GM18870 (cell line): ENCODE measurements at regions not wholly inside any gene's neighbourhood (a gene's known extent, or its start where the extent isn't known, plus 50 kb on each side); places are given as distances from the start of the nearest gene placed in this dataset.
"Not testable (repeated sequence)": the region's sequence is repeated elsewhere in the genome, so short reads cannot be mapped to it uniquely, and the experiment has no call there.

ENCODE experiments used
- ATAC-seq: cut with Tn5 transposase; IDR thresholded peaks from one replicate; pipeline ENCODE4 v1.9.1; 2021; ENCODE audit warnings: moderate library complexity; ENCODE audit not compliant: unreplicated experiment

DNA sequence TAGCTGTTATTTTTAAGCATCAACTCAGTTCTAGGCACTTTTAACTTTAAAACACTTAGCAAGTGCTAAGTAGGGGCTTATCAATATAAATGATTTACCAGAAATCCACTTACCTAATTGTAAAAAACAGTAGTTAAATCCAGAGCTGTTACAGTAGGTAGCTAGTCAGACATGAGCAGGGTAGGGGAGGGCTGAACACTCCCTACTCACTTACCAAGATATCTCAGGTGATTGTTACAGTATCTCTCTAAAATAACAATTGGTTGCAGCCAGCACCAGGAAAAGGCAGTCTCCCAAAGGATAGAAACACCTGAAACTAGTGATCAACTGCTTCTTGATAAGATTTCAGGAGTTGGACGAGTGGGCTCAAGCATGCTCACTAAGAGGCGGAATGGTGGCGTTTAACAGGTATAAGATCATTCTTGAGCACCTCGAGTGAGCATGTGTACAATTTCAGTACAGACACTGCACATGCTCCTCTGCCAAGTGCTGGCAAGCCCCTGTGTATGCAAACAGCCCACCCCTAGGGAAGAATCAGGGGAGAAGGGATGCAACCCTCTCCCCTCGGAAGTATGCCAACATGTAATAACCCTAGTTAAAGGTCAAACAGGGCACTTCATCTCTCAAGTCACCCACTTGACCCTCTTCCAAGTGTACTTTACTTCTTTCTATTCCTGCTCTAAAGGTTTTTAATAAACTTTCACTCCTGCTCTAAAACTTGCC is 1113.6 kb upstream of the SEL1L start:
- no peak for ATAC-seq

DNA sequence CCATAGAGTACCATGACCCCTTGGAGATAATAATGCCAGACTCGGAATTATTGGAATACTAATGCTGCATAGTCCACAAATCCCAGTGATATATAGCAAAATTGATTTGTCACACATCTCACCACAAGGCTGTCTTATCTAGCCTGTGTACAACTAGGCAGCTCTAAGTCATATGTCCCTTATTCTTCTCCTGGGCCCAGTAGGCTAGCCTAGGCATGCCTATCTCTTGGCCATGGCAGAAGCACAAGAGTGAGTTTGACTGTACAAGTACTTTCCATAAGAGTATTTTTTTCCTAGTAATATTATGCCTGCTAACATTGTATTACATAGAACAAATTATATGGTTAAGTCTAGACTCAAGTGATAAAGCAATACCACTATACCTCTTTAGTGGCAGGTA is 1122.1 kb upstream of the SEL1L start:
- no peak for ATAC-seq

DNA sequence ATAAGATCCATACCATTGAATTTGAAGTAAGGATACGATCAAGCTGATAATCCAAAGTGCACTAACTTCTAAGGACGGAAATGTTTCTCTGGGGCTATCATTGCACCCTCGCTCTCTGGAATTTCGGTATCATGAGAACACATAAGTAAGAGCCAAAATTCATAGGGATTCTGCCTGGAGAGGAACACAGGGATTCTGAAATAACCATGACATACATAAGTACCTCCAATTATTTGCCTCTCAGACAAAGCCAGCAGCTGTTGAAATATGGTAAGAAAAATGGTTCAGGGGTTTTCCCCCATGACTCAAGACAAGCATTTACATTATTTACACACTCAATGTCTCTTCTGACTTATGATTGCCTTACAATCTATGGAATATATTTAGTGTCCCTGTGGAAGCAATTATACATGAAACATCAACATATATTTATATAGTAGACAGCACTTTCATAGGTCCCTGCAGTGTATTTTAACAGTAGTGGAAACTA is 1123.6 kb upstream of the SEL1L start:
- no peak for ATAC-seq

DNA sequence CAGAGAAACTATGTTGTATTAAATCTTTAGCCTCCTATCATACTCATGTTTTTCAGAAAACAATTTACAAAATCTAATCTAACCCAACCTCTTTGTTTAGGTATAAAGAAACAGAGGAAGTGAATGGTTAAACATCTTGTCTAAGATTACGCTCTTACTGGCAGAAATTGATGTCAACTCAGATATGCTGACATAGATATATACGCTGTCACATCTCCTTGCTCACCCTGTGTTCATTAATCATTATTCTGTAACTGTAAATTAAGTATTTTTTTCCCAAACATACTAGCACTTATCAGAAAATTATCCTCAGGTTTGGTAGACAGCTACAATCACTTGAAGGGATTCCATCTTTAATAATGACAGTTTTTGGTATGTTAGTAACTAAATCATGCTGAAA is 1127.6 kb upstream of the SEL1L start:
- ATAC-seq: no peak

DNA sequence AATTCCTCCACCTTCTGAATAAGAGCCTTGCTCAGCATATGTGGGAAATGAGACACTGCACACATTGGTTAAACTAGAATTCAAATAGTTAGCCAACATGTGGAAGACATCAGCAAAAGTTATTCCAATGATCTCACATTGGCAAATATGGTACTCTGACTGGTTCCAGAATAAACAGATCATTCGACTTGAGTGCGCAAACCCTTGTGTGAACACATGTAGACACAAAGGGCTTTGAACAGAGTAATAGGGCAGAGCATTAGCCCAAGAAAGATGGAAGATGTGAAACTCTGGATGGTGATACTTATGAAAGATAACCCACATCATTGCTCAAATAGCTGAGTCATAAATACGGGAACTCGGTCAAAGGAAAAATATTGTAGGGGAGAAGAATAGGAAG is 1133.4 kb upstream of the SEL1L start:
- ATAC-seq: no peak

DNA sequence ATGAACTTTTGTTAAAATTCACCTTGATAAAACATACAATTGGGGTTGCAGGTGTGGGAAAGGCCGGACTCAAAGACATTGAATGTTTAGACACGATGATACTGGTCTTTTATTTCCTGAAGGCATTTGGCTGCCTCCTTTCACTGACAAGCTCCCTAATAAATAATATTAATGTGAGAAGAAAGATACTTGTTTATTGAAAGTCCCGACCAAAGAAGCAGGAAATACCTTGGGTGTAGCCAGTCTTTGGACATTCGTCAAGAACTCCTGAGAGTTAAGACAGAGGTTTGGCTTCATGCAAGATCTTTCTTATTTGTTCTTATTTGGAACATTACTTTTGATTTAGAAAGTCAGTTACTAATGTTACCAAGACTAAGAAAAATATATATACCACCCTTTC is 1133.8 kb upstream of the SEL1L start:
- no peak for ATAC-seq

DNA sequence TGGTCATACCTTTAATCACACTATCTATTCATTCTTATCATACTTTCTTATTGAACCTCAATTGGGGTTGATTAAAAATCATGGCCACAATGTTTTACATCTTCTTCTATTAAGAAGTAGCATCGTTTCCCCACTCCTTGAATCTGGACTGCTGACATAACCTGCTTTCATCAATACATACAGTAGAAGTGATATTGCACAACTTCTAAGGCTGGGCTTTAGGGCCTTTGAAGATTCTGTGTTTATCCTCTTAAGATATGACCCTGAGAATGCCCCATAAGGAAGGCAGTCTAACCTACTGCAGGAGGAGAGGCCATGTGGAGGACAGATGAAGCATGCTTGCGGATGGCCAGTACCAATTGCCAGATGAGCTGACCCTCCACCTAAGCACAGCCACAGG is 1142.8 kb upstream of the SEL1L start:
- ATAC-seq: no peak

DNA sequence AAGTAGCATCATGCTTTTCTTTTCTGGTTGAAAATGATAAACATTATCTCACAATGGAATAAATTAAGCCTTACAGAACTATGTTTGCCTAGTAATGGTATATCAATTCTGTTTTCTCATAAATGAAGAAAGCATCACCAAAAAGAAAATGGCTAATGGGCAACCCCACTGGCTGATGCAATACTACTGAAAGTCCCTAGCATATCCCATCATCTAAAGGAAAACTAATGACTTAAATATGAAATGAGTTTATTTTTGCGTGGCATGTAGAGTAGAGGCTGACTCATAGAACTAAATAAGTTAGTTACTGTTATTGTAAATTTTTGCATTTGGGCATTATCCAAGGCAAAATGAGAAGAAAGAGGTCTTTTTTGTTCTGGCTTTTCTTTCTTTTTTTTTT is 1156.3 kb upstream of the SEL1L start:
- ATAC-seq: no peak

DNA sequence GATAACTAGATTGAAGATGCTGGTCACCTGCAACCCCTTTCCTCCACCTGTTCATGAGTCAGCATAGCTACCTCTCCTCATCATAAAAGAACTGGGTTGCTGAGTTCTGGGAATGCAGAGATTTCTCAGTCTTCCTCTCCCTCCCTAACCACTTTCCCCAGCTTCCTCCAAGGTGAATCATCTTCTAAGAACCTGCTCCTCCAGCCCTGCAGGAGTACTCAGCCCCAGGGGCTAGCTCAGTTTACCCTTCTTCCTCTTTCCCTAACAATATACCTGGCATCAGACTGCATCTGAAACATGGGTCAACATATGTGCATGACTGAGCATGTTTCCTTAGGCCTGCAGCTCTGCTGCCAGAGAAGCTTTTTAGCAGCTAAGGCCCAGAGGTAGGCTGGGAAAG is 1157.5 kb upstream of the SEL1L start:
- ATAC-seq: not testable (repeated sequence)

DNA sequence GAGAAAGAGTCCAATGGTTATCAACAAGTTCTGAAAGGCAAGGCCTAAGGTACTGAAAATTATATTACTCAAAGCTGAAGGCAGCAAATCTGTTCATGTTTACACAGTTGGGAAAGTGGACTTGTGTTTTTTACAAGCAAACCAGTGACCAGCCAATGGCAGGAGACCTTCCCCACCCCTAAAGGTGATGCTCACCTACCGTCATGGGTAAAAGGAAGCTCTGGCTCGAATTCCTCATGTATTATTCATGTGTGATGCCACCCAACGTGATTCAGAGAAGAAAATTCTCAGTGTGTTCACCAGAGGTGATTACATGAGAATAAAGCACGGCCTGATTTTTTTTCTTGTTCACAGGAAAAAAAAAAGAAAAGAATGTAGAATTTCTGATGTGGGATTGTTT is 1161.2 kb upstream of the SEL1L start:
- ATAC-seq: no peak

DNA sequence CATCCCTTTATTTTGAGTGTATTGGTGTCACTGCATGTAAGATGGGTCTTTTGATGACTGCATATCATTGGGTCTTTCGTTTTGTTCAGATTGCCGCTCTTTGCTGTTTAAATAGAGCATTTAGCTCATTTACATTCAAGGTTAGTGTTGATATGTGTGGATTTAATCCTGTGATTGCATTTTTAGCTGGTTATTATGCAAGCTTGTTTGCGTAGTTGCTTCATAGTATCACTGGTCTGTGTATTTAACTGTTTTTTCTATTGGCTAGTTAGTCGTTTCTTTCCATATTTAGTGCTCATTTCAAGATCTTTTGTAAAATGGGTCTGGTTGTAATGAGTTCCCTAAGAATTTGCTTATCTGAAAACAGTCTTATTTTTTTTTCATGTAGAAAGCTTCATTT is 1170.6 kb upstream of the SEL1L start:
- no peak for ATAC-seq

DNA sequence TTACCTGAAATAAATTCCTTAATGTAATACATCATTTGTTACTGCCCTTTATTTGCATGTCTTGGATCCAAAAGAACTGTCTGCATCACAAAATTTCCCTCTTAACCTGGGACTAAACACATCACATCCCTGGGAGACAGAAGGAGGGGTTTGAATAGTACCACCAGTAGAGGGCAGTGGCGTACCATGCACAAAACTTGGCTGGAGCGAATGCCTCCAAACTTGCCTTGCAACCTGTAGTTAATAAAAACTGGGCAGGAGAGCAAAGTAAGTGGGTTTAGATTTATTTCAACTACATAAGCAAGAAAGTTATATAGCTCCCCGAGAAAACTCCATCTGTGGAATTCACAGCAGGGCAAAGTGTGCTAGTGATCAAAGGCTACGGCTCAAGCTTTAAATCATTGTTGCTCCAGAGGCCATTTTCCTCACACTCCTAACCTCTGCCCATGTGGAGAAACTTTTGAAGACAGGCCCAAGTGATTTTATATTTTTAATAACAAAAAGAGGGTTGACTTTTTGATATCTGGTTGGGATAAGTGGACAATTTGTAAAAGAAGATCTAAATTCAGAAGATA is 1176.7 kb upstream of the SEL1L start:
- peak; percentile 58 for ATAC-seq

DNA sequence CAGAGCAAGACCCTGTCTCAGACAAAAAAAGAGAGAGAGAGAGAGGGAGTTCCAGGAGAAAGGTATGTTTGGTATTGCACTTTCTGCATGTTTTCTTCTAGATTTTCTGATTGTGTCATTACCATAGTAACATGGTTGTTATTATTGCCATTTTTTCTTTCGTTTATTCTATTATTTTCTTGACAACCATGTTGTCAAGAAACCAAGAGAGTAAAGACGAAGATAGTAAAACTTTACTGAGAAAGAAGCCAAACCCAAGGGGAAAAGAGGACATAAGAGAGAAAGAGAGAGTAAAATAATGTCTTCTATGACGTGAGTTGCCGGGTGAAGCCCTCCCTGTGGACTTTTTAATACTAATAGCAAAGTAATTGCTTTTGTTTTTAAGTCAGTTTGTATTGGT is 1186.0 kb upstream of the SEL1L start:
- ATAC-seq: no peak

DNA sequence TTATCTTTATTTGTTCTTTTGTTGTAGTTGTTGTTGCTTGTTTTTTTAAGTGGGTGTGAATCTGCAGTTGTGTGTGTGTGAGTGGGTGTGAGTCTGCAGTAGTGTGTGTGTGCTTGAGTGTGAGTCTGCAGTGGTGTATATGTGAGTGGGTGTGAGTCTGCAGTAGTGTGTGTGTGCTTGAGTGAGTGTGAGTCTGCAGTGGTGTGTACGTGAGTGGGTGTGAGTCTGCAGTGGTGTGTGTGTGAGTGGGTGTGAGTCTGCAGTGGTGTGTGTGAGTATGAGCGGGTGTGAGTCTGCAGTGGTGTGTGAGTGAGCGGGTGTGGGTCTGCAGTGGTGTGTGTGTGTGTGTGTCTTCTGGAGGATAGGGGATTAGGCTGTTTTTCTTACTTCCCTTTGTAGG is 1186.8 kb upstream of the SEL1L start:
- no peak for ATAC-seq

DNA sequence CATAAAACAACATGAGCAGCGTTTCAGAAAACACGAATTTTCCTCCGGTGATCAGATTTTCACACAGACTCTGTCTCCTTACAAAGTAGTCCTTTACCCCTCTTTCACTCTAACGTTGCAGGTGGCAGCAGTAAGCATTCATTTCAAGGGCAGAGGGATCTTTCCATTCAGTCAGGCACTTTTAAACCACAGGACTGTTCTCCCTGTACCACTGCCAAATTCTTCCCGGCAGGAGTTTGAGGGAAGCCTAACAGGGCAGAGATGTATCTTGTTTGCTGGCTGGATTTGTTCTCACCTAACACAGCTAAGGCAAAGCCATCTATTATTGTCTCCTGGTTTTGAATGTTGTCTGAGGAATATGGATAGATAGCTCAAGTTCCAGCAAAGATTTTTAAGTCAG is 1187.3 kb upstream of the SEL1L start:
- ATAC-seq: no peak

DNA sequence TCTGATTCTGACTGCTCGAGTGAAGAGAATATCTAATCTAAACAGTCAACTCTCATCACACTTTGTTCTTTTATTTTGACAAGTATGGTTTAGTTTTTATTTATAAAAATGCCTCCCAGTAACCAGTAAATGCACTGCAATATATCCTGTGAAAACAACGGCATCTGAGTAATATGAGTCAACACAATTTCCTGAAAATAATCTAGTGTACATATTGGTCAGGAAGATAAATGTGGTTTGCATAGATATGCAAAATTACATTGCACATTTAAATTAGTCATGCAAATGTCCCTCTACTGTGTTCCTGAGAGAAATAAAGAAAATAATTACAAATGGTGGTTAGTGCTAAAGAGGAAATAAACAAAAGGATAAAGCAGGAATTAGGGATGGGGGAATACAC is 1190.7 kb upstream of the SEL1L start:
- ATAC-seq: no peak

DNA sequence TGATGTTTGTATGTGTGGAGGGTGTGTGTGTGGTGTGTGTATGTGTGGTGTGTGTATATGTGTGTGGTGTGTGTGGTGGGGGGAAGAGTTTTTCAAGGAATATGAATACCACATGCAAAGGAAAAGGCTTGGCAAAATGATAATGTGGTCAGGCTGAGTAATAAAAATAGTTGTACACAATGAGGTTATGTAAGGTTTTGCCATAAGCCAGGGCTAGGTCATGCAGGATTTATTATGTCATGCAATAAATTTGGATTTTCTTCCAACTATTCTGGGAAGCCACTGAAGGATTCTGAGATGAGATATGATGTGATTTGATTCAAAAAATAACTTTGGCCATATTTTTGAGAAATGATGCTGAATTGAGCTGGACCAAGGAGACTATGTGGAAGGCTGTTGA is 1191.6 kb upstream of the SEL1L start:
- ATAC-seq: no peak

DNA sequence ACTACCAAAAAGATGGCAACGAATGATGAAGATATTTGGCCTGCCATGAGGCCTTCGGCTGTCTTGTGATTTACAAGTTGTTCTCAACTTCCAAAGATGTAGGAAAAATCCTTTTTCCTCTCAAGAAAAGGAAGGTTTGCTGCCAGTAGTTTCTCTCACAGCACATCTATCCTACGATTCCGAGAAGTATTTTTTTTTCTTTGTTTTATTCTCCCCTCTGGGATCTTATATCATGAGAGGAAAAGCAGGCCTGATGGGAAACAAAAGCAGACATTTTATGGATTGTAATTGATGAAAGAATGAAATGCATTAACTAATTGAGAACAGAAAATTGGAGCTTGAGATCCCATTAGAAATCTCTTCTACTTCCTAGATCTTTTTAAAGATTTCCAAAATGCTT is 1197.9 kb upstream of the SEL1L start:
- no peak for ATAC-seq

DNA sequence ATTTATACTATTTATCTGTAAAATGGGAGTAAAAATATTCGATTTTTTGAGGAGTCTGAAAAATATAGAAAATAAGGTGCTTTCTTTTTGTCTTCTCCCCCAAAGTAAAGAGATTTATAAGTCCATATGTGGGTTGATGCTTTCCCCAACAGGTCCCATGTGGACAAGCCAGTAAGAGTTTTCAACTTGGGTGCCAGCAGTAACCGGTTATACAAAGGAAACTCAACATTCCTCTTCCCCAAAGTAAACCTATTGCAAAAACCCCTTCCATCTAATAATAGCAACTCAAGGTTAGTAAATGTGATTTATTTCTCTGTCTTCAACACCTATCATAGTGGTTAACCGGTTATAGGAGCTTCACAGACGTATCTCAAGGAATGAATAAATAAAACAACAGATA is 1206.9 kb upstream of the SEL1L start:
- ATAC-seq: no peak

DNA sequence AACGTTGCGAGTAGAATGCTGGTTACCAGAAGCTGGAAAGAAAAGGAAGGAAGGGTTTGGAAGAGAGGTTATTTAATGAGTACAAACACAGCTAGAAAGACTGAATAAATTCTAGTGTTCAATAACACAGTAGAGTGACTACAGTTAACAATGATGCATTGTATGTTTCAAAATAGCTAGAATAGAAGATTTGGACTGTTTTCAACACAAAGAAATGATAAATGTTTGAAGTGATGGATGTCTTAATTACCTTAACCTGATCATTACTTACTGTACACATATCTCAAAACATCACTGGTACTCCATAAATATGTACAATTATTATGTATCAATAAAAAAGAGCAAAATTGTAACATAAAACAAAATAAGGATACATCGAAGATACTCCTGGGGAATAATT is 1221.8 kb upstream of the SEL1L start:
- ATAC-seq: no peak

DNA sequence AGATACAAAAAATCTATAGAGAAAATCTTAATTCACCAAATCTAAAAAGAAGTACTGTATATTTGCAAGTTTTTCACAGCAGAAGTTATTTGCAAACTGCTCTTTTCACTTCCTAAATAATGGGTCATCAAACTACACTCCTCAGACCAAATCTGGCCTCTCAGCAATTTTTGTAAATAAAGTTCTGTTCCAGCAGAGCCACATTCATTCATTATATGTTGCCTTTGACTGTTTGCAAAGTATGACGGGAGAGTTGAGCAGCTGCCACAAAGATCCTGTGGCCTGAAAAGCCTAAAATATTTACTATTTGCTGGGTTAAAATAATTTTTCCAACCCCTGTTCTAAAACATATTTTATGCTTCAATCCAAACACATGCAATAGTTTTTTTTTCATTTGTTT is 1222.3 kb upstream of the SEL1L start:
- ATAC-seq: no peak

DNA sequence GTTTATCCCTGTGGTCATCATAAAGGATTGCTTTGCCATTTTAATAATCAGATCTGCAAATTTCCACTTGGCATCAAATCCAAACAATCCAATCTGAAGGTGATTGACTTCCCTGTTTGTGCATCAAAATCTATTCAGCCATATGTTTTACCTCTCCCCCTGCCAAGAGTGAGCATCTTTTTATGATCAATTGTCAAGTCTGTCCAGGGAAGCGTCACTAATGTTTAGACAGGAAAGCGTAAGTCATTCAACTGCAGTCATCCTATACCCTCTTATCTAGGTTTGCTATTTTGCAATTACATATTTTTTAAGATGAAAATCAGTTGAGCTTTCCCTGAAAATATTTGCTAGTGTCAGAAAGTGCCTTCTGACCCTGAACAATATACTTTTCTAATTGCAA is 1224.1 kb upstream of the SEL1L start:
- no peak for ATAC-seq

DNA sequence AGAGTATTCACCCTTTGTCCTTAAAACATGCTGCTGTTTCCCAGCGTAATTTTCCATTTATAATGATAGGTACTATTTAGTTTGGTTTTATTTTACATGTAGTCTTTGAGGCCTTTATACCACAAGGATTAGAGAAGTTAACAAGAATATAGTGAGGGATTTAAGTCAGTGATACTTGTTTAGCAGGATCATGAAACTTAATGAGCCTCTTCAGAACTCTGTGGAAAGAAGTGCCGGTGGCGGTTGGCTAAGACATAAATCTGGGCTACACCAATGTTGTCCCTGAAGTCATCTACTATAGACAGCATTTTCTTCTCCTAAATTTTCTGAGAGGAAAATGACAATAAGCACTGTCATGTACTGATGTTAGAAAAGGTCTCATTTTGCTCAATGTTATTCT is 1226.0 kb upstream of the SEL1L start:
- ATAC-seq: no peak
